GM19372 (cell line): ENCODE measurements at regions not wholly inside any gene's neighbourhood (a gene's known extent, or its start where the extent isn't known, plus 50 kb on each side); places are given as distances from the start of the nearest gene placed in this dataset.

Source experiments
- ATAC-seq: cut with Tn5 transposase; IDR thresholded peaks from one replicate; pipeline ENCODE4 v1.9.1; 2021; ENCODE audit warnings: mild to moderate bottlenecking, low read depth, moderate library complexity; ENCODE audit not compliant: unreplicated experiment

- ATAC-seq: no peak
These were observed 512.0 kb downstream of the METTL4 start for GRCh38 chr18:2059336-2059735.

- ATAC-seq: no peak
These were observed 511.2 kb downstream of the METTL4 start for GRCh38 chr18:2060086-2060485.

DNA sequence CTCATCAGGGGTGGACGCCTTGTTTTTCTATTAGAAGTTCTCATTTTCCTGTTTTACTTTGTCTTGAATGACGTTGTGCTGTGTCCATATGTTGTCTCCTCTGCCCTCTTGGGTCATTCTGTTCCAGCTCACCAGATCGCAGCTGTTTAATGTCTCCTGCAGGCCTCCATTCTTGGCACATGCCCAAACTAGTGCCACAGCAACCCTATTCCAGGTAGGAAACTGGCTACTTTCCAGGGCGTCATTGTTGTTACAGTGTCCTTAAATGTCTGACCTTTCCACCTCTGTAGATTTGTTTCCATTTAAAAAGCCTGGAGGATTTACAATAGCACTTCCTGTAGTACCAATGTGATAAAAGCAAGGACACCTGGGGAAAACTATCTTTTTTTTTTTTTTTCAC is 500.7 kb downstream of the METTL4 start:
- no peak for ATAC-seq

- no peak for ATAC-seq
These were observed 495.8 kb downstream of the METTL4 start for GRCh38 chr18:2075499-2075898.

GRCh38 chr18:2082676-2083075 is 488.6 kb downstream of the METTL4 start:
- no peak for ATAC-seq

DNA sequence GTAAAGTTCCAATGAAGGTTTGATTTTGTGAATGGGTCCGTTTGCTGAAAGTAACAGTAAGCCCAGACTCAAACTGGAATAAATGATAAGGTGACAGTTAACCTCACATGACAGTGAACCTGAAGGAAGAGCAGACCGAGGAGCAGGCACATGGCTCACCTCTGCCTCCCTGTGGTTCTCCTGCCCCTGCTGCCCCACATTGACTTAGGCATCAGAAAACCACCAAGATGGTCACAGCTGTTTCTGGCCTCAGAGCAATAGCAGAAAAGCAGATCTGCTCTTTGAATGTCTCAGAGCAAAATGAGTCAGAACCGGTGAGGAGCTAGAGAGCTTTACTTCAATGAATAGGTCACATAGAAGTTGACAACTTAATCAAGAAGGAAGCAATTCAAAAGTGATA is 487.6 kb downstream of the METTL4 start:
- ATAC-seq: no peak

DNA sequence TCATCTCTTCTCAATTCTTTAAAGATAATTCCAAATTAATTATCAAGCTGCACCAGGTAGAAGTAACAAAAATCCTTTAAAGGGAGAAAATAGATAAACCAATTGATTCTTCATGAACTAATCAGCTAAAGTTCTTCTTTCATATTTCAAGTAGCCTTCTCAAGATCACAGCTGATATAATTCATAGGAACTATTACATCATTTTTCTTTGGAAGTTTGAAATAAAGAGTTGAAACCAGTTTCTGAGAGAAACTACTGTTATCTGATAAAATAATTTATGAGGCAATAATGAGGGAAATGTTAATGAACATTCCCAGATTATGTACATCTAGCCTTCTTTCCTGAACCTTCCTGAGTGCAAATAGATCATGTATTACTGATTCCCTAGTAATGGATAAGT is 484.9 kb downstream of the METTL4 start:
- no peak for ATAC-seq

DNA sequence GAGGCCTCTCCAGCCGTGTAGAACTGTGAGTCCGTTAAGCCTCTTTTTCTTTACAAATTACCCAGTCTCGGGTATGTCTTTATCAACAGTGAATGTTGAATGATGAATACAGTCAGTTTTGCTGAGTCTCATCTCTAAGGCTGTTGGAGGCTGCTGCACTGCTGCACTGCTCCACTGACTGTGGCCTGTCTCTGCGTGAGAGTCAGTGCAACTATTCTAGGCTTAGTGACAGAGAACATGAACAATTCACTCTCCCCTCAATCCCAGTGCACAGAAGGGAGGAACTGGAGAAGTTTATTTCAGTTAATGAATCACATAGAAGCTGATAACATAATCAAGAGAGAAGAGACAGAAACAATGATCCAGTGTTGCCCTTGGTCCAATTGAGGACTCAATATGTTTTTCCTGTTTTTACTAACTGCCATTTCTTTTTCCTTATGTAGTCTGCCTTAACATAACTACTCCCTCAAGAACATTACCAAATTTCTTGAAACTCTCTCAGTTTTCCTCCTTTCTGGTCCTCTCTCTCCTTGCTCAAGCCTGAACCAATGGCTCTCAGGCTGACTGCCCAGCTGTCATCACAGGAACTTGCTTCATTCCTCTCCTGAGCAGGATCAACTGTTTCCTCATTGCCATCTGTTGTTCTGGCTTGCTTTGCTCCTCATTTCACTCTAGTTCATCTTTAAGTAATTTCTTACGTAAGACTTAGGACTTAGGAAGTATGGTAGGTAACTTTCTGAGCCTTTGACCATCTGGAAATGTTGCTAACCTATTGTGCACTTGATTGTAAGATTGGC is 483.2 kb downstream of the METTL4 start:
- no peak for ATAC-seq

DNA sequence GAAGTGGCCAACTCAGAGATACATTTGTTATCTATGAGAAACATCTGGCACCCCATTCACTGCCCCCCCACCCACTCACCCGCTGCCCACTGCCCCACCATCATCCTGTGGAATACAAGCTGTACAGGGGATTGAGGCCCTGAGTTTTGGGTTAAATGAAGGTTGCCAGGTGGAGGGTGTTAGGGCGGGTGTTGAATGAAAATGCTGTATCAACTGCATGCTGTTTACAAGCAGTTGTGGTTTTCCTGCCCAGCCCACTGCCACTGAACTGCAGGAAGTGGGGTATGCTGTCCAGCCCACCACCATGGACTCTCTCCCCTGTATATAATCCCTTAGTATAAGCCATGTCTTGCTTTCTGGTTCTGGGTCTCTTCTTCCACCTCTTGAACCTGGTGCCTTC is 481.9 kb downstream of the METTL4 start:
- no peak for ATAC-seq

- ATAC-seq: no peak
These were observed 479.4 kb downstream of the METTL4 start for GRCh38 chr18:2091937-2092336.

DNA sequence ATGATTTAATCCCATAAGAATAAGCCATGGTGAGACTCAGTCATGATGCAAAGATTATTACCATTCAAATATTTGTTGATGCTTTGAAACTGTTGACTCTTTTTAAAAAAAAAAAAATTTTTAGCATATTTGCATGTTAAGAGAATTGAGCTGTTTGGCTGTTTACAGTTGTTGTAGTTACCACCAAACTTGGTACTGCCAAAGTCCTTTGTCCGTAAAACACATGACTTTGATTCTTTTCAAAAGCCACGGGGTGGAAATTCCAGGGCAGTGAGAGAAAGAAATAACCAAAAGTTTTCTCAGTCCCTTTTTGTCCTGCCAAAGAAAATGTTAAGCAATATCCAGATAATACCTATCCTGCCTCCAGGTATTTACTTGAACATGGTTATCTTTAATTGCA is 474.8 kb downstream of the METTL4 start:
- no peak for ATAC-seq

GRCh38 chr18:2100694-2101213 is 470.6 kb downstream of the METTL4 start:
- no peak for ATAC-seq

DNA sequence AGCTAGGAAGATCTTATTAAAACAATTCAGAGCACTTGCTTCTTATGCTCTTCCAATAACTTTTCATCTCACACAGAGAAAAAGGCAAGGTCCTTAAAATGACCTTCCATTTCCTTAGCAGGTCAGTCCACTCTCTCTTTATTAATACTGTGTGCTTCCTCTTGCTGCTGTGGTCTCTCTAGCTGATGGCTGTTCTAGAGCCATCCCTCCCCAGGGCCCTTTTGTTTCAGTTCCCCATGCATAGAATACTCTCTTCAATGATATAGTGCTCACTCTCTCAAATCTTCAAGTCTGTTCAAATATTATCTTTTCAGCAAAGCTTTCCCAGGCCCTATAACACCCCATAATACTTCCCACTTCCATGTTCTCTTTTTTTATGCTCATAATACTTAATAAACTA is 469.3 kb downstream of the METTL4 start:
- peak; percentile 55 for ATAC-seq

GRCh38 chr18:2103299-2103698 is 468.0 kb downstream of the METTL4 start:
- ATAC-seq: no peak

DNA sequence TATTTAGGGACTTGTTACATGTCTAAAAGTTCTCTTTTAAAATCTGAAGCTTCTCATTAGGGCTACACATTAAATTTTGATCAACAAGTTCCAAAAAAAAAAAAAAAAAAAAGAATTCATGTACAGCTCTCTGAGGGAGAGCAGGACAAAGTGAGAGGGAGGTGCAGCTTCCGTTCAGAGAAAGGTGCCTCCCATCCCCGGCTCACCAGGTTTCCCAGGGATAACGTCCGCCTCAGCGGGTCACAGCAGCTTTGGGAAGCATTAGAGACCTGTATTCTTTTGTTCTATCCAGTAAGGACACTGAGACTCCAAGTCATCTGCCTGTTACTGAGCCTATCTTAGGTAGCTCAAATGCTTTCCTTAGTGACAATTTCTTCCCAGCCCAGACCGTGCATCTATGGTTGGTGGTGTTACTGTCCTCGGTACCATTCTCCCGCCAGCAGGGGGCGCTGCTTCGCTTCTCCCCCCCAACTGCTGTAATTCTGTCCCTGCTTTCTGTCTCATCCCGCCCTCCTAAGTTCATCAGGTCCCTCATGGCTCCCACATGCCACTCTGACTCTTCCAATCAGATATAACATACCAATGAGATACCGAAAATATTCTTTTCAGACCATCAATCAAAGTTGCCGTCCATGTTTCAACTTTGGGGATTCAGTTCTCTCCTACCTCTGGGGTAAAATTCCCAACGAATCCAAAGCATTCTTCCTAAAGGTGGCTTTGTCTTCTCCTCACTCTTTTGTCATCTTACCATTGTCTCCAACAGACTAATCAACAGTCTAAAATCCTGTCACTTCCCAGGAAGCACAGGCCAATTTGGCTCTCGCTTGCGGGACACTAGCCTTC is 466.5 kb downstream of the METTL4 start:
- peak; percentile 85 for ATAC-seq

- no peak for ATAC-seq
These were observed 462.7 kb downstream of the METTL4 start for GRCh38 chr18:2108591-2108990.

DNA sequence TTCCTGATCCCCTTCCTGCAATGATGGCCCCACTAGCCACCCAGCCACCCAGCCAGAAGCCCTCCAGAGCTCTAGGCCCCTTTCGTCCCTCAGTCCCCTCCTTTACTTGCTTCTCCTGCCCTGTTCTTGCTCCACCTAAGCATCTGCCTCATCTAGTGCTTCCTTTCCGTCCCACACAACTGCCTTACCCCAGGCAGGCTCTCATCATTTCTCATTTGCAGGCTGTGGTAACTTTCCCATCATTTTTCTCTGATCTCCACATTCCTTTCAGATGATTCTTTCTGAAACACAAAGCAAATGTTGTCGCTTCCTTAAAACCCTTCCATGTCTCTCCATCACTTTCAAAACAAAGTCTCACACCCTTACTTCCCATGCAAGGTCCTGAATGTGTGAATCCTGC is 459.8 kb downstream of the METTL4 start:
- no peak for ATAC-seq

GRCh38 chr18:2112435-2113045 is 458.8 kb downstream of the METTL4 start:
- no peak for ATAC-seq

DNA sequence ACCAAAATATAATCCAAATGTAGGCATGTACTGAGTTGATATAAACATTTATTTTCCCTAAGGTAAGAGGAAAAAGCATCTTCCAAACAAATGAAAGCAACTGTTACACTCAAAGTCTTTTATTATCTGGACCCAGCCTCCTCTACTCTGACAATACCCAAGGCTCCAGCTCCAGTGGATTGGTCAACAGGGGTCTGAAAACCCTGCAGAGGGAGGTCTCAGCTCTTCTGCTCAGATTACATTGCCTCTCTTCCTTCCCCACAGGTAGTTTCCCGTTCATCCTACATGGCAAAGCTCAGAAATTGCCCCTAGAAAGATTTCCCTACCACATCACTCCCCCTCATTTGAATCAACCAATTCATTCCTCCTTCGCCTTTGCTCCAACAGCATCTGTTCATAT is 457.0 kb downstream of the METTL4 start:
- no peak for ATAC-seq

DNA sequence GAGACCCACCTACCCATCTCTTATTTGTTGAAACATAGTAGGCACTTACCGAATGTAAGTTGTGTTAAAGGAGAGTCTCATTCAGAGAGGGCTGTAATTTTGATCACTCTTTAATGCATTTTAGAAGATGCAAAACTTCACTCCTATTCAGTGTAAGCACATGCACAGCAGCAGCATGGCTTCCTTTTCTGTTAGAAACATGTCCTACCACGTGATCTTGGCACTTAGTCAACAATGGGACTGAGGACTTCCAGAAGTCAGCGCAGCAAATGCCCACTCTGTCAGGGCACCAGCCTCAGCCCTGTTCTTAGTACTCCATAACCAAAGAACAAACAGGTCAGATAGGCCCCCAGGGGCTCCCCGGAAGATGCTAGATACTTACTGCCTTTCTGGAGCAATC is 456.5 kb downstream of the METTL4 start:
- ATAC-seq: no peak

GRCh38 chr18:2121224-2121623 is 450.1 kb downstream of the METTL4 start:
- ATAC-seq: no peak
